MG63 (cell line): ENCODE measurements at regions not wholly inside any gene's neighbourhood (a gene's known extent, or its start where the extent isn't known, plus 50 kb on each side); places are given as distances from the start of the nearest gene placed in this dataset.
"Not testable (repeated sequence)": the region's sequence is repeated elsewhere in the genome, so short reads cannot be mapped to it uniquely, and the experiment has no call there.

Experiments used
- DNase-seq: peaks from one replicate; pipeline ENCODE4 v3.0.0-alpha.2; 2020
- H3K27me3 ChIP-seq: fragments of 250-450 bp; sonication (Bioruptor Pico); 2 replicates; pipeline ENCODE4 v1.5.1; 2020; ENCODE audit warnings: mild to moderate bottlenecking, moderate library complexity
- H3K36me3 ChIP-seq: fragments of 250-450 bp; sonication (Bioruptor Pico); 2 replicates; pipeline ENCODE4 v1.5.1; 2020; ENCODE audit warnings: mild to moderate bottlenecking, moderate library complexity
- H3K4me3 ChIP-seq: fragments of 250-450 bp; sonication (Bioruptor Pico); 2 replicates; pipeline ENCODE4 v1.5.1; 2020; ENCODE audit warnings: mild to moderate bottlenecking, moderate library complexity
- H3K9me3 ChIP-seq: fragments of 250-450 bp; sonication (Bioruptor Pico); 2 replicates; pipeline ENCODE4 v1.5.1; 2020; ENCODE audit warnings: mild to moderate bottlenecking, moderate library complexity

DNA sequence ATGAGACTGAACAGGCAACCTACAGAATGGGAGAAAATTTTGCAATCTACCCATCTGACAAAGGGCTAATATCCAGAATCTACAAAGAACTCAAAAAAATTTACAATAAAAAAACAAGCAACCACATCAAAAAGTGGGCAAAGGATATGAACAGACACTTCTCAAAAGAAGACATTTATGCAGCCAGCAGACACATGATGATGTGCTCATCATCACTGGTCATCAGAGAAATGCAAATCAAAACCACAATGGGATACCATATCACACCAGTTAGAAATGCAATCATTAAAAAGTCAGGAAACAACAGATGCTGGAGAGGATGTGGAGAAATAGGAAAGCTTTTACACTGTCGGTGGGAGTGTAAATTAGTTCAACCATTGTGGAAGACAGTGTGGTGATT lies 51.7 kb upstream of the PAXBP1 start:
- H3K36me3 ChIP-seq, H3K9me3 ChIP-seq, H3K27me3 ChIP-seq, DNase-seq, H3K4me3 ChIP-seq: not testable (repeated sequence)

DNA sequence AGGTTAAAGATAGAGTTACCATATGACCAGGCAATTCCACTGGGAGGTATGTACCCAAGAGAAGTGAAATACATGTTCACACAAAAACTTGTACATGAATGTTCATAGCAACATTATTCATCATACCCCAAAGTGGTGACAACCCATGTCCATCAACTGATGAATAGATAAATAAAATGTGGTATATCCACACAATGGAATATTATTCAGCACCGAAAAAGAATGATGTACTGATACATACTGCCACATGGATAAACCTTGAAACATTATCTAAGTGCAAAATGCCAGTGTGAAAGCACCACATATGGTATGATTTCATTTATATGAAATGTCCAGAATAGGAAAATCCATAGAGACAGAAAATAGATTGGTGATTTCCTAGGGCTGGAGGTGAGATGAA lies 53.4 kb upstream of the PAXBP1 start:
- no peak for DNase-seq
- no peaks in the 10 kb centered on the region for H3K36me3 ChIP-seq
- H3K9me3 ChIP-seq: no peaks in the 10 kb centered on the region
- H3K4me3 ChIP-seq: no peak overlapping the region
- H3K27me3 ChIP-seq: 0 out of 2 replicates have a peak, but pooled peaks cover 2% of the 10 kb centered on the region

DNA sequence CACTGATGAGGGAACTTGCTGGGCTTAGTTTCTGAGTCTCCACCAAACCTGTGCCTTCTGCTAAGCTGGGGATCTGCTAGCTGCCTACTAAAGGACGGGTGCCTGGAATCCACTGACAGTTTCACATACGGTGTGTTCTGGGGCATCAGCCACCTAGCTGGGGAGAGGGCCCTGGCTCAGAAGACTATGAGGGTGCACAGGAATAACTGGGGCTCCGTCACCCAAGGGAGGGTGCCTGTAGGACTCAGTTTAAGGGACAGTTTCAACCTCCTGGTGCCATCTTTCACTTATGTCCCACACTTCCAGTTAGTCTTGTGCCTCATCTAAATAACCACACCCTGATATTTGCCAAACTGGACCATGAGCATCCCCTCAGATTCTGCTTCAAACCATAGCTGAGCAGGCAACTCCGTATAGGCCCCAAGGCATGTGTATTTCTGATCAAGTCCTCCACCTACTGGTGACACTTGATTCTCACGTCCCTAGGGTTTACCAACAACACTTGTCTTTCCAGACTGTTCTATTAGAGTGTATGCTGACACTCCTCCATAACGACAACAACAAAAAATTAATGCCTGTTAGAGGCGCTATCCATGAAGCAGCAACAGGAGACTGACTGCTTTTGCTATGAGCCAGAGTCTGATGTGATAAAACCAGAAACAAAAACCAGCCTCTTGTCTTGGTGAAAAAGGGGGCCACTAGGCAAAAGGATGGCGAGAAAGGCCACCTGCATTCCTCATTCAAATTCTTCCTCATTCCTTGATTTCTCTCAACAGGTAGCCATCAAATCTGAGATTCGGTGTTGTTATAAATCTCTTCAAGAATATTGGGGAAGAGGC lies 55.0 kb upstream of the PAXBP1 start:
- DNase-seq: no peak
- H3K4me3 ChIP-seq: no peak overlapping the region
- H3K9me3 ChIP-seq: no peaks in the 10 kb centered on the region
- no peaks in the 10 kb centered on the region for H3K36me3 ChIP-seq
- 0 out of 2 replicates have a peak, but pooled peaks cover 2% of the 10 kb centered on the region for H3K27me3 ChIP-seq

GRCh38 chr21:32828908-32829307 lies 57.4 kb upstream of the PAXBP1 start:
- Histone ChIP-seq H3K27me3 (peaks cover 2% of the 10 kb centered on the region; the same call in 1 of the 2 replicates), H3K4me3 (no peak overlapping the region), H3K9me3 (no peaks in the 10 kb centered on the region), H3K36me3 (no peaks in the 10 kb centered on the region)
- DNase-seq: no peak

GRCh38 chr21:32829504-32829903 lies 57.9 kb upstream of the PAXBP1 start:
- Histone ChIP-seq H3K27me3 (peaks cover 6% of the 10 kb centered on the region; the same call in 1 of the 2 replicates), H3K36me3 (no peaks in the 10 kb centered on the region), H3K9me3 (no peaks in the 10 kb centered on the region), H3K4me3 (no peak overlapping the region)
- DNase-seq: no peak

DNA sequence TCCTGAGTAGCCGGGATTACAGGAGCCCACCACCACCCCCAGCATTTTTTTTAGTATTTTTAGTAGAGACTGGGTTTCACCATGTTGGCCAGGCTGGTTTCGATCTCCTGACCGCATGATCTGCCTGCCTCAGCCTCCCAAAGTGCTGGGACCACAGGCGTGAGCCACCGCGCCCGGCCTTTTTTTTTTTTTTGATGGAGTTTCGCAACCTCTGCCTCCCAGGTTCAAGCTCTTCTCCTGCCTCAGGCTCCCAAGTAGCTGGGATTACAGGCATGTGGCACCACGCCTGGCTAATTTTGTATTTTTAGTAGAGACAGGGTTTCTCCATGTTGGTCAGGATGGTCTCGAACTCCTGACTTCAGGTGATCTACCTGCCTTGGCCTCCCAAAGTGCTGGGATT lies 60.2 kb upstream of the PAXBP1 start:
- H3K4me3 ChIP-seq, H3K27me3 ChIP-seq, H3K36me3 ChIP-seq, DNase-seq, H3K9me3 ChIP-seq: not testable (repeated sequence)

GRCh38 chr21:32834211-32834915 lies 62.8 kb upstream of the PAXBP1 start:
- Histone ChIP-seq H3K4me3 (no peak overlapping the region), H3K9me3 (no peaks in the 10 kb centered on the region), H3K36me3 (no peaks in the 10 kb centered on the region), H3K27me3 (peaks cover 6% of the 10 kb centered on the region)
- no peak for DNase-seq

- DNase-seq: no peak
- peaks cover 6% of the 10 kb centered on the region for H3K27me3 ChIP-seq
- H3K36me3 ChIP-seq: no peaks in the 10 kb centered on the region
- no peaks in the 10 kb centered on the region for H3K9me3 ChIP-seq
- no peak overlapping the region for H3K4me3 ChIP-seq
Observed at GRCh38 chr21:32834916-32835235, 63.3 kb upstream of the PAXBP1 start.

DNA sequence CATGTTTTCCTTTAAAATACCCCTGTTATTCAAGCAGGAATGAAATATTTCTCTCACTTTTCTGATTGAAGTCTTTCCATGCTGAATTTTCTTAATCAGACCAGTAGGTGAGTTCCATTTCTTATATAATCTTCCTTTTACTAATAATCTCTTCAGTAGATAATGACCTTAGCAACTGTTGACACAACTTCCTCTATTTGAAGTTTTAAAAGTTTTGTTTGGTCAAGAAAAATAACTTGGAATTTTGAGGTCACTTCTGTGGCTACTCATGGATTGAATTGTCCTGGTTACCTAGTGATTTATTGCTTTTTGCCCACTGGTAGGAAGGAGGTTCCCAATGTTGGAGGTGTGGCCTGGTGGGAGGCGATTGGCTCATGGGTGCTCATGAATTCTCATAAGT lies 70.6 kb upstream of the PAXBP1 start:
- DNase-seq: no peak
- Histone ChIP-seq H3K27me3 (peaks cover 4% of the 10 kb centered on the region), H3K36me3 (no peaks in the 10 kb centered on the region), H3K4me3 (no peak overlapping the region), H3K9me3 (no peaks in the 10 kb centered on the region)

- H3K27me3 ChIP-seq: peaks cover 10% of the 10 kb centered on the region
- no peaks in the 10 kb centered on the region for H3K36me3 ChIP-seq
- H3K9me3 ChIP-seq: no peaks in the 10 kb centered on the region
- DNase-seq: no peak
- no peak overlapping the region for H3K4me3 ChIP-seq
Observed at GRCh38 chr21:32843561-32843960, 72.0 kb upstream of the PAXBP1 start.

GRCh38 chr21:32844076-32844475 lies 72.5 kb upstream of the PAXBP1 start:
- H3K9me3 ChIP-seq: no peaks in the 10 kb centered on the region
- H3K36me3 ChIP-seq: no peaks in the 10 kb centered on the region
- no peak for DNase-seq
- no peak overlapping the region for H3K4me3 ChIP-seq
- peaks cover 14% of the 10 kb centered on the region for H3K27me3 ChIP-seq

DNA sequence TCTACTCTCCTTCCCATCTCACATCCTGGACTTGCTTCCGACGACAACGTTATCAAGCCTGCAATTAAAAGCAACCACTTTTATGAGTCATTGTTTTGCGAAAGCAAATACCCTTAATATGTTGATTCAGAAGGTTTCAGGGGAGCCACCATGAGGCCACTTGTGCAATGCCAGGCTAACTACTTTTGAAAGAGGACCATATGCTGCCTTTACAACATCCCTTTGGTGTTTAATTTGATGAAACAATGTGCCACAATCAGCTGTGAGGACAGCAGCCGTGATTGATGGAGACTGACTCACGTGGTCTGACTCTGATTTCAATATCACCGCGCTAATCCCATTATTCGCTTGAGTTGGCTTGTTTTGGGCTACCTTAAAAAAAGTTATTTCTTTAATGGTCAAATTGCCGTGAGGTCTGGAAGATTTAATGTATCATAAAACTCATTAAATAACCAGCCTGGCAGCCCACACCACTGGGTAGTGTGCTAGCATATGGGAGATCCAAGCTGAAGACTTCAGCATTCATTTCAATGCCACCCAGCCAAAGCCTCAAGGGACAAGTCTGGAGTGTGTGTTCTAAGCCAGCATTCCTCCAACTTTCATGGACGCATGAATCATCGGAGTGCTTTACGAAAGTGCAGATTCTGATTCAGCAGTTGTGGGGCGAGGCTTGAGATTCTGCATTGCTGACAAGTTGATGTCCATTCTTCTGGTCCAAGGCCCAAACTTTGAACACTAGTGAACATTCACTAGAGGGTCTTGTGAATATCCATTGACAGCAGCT lies 73.3 kb upstream of the PAXBP1 start:
- DNase-seq: peak; percentile 63
- peaks cover 21% of the 10 kb centered on the region for H3K27me3 ChIP-seq

DNA sequence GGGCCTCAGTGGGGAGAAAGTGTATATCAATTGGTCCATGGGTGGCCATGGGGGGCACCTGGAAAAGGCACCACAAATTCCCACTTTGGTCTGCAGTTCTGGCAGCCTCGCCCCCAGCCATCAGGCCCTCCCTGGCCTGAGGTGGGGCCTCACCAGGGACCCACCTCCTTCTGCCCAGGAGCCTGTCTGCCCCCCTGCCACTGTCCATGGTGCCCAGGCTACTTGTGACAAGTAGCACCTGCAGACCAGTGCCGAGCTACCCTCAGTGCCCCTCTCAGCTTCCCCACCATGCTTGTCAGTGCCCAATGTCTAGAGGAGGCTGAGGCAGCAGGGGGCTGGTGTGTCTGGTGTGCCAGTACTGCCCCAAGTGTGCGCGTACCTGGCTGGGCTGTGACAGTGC lies 87.1 kb upstream of the PAXBP1 start:
- peaks cover 18% of the 10 kb centered on the region for H3K27me3 ChIP-seq
- H3K4me3 ChIP-seq: no peak overlapping the region
- DNase-seq: no peak
- no peaks in the 10 kb centered on the region for H3K9me3 ChIP-seq
- H3K36me3 ChIP-seq: no peaks in the 10 kb centered on the region

More for the DNA sequence above, 73.3 kb upstream of the PAXBP1 start:
- Histone ChIP-seq H3K4me3 (no peak overlapping the region), H3K9me3 (no peaks in the 10 kb centered on the region), H3K36me3 (no peaks in the 10 kb centered on the region)

GRCh38 chr21:32860399-32860798 lies 88.8 kb upstream of the PAXBP1 start:
- Histone ChIP-seq H3K36me3 (no peaks in the 10 kb centered on the region), H3K27me3 (peaks cover 20% of the 10 kb centered on the region), H3K4me3 (no peak overlapping the region), H3K9me3 (no peaks in the 10 kb centered on the region)
- no peak for DNase-seq

GRCh38 chr21:32861866-32862265 lies 90.3 kb upstream of the PAXBP1 start:
- H3K4me3 ChIP-seq: no peak overlapping the region
- H3K9me3 ChIP-seq: no peaks in the 10 kb centered on the region
- no peak for DNase-seq
- H3K36me3 ChIP-seq: no peaks in the 10 kb centered on the region
- H3K27me3 ChIP-seq: peaks cover 26% of the 10 kb centered on the region

- DNase-seq: no peak
- H3K27me3 ChIP-seq: peaks cover 37% of the 10 kb centered on the region
- no peak overlapping the region for H3K4me3 ChIP-seq
- H3K36me3 ChIP-seq: no peaks in the 10 kb centered on the region
- no peaks in the 10 kb centered on the region for H3K9me3 ChIP-seq
Observed at GRCh38 chr21:32867597-32867996, 96.0 kb upstream of the PAXBP1 start.
